Activated CD8-positive, alpha-beta memory T cell treated with anti-CD3 and anti-CD28 coated beads, Interleukin-2, amount 10 ng/mL, durations not matched to agents 7 days and 5 days (primary cell): ENCODE measurements at regions not wholly inside any gene's neighbourhood (a gene's known extent, or its start where the extent isn't known, plus 50 kb on each side); places are given as distances from the start of the nearest gene placed in this dataset.
"Not testable (repeated sequence)": the region's sequence is repeated elsewhere in the genome, so short reads cannot be mapped to it uniquely, and the experiment has no call there.

Source experiments
- ATAC-seq: fragments of 150-1000 bp; cut with Tn5 transposase; one replicate; pipeline ENCODE4 v1.10.0; 2021; ENCODE audit warnings: moderate library complexity
- CTCF ChIA-PET: fragments of 350-600 bp; sonication (Branson Sonifier 250); formaldehyde crosslinking; loops from one replicate; lab custom pipeline; 2021; ENCODE audit warnings: antibody characterized with exemption; lab: Charles Lee
- DNase-seq: peaks from one replicate; pipeline ENCODE4 v3.0.0-alpha.2; 2020
- H3K27ac Mint-ChIP-seq: one replicate; pipeline ENCODE4 v1.8.0; 2021; ENCODE audit warnings: mild to moderate bottlenecking, mixed read lengths
- H3K27me3 Mint-ChIP-seq: one replicate; pipeline ENCODE4 v1.8.0; 2021; ENCODE audit warnings: mixed read lengths
- H3K36me3 Mint-ChIP-seq: one replicate; pipeline ENCODE4 v1.8.0; 2021; ENCODE audit warnings: mild to moderate bottlenecking, mixed read lengths
- H3K4me1 Mint-ChIP-seq: one replicate; pipeline ENCODE4 v1.8.0; 2021; ENCODE audit warnings: mixed read lengths
- H3K4me3 Mint-ChIP-seq: one replicate; pipeline ENCODE4 v1.8.0; 2021; ENCODE audit warnings: mild to moderate bottlenecking, moderate library complexity, mixed read lengths
- H3K9me3 Mint-ChIP-seq: one replicate; pipeline ENCODE4 v1.8.0; 2022; ENCODE audit warnings: low read depth, mixed read lengths

DNA sequence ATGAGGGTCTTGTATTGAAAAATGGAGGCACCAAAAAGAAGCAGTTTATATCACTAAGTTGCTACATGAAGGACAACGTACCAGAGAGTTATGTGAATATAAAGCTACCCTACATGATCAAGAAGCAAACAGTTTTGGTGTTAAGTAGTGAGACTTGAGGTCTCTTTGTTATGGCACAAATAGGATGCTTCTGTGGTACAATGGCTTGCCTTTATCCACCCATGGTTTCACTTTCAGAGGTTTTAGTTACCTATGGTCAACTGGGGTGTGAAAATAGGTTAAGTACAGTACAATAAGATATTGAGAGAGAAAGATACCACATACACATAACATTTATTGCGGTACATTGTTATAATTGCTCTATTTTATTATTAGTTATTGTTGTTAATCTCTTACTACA is 229.2 kb upstream of the SLIT2 start:
- no peaks in the 10 kb centered on the region for H3K36me3 Mint-ChIP-seq
- H3K4me3 Mint-ChIP-seq = no peak overlapping the region
- H3K27ac Mint-ChIP-seq = no peak overlapping the region
- H3K4me1 Mint-ChIP-seq = no peaks in the 10 kb centered on the region
- no peaks in the 10 kb centered on the region for H3K27me3 Mint-ChIP-seq
- DNase-seq (no peak), ATAC-seq (no peak)
- H3K9me3 Mint-ChIP-seq = peaks cover 8% of the 10 kb centered on the region
- CTCF ChIA-PET = no interaction called here

DNA sequence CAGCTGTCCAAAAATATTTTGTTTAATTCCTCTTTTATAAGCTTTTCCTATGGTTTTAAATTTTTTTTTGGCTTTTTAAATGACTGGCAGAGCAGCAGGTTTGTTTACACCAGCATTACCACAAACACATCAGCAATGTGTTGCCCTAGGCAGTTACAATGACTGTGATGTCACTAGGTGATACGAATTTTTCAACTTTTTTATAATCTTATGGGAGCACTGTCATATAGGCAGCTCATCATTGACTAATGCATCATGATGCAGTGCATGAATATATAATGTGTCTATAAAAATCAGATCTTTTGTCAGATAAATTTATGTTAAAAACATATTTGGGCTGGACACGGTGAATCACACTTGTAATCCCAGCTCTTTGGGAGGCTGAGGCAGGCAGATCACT is 231.6 kb upstream of the SLIT2 start:
- CTCF ChIA-PET = no interaction called here
- DNase-seq = no peak
- H3K27ac Mint-ChIP-seq = no peak overlapping the region
- no peaks in the 10 kb centered on the region for H3K4me1 Mint-ChIP-seq
- ATAC-seq = no peak
- H3K9me3 Mint-ChIP-seq = peaks cover 11% of the 10 kb centered on the region
- H3K4me3 Mint-ChIP-seq = no peak overlapping the region
- no peaks in the 10 kb centered on the region for H3K27me3 Mint-ChIP-seq
- H3K36me3 Mint-ChIP-seq = no peaks in the 10 kb centered on the region

- ATAC-seq (no peak), DNase-seq (no peak)
- H3K36me3 Mint-ChIP-seq = no peaks in the 10 kb centered on the region
- no peaks in the 10 kb centered on the region for H3K27me3 Mint-ChIP-seq
- CTCF ChIA-PET = no interaction called here
- H3K4me1 Mint-ChIP-seq = no peaks in the 10 kb centered on the region
- H3K9me3 Mint-ChIP-seq = peaks cover 11% of the 10 kb centered on the region
- no peak overlapping the region for H3K4me3 Mint-ChIP-seq
- no peak overlapping the region for H3K27ac Mint-ChIP-seq
Observed at GRCh38 chr4:20019310-20020015, 232.2 kb upstream of the SLIT2 start.

DNA sequence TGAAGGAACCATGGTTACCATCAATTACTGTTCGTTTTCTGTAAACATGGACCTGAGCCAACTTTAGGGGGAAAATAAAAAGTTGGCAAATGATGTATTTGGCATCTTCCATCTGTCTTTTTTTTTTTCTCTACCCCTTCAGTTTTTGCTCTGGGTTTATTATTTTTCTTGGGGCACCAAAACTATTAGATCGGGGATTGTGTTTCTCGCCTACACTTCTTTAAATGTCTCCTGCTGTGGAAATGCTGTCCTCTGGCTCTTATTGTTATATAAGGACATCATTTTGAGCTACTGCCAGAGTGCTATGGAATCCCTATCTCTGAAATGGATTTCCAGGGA is 234.0 kb upstream of the SLIT2 start:
- no peak overlapping the region for H3K27ac Mint-ChIP-seq
- H3K4me1 Mint-ChIP-seq = no peaks in the 10 kb centered on the region
- H3K36me3 Mint-ChIP-seq = no peaks in the 10 kb centered on the region
- no peak for DNase-seq
- no peak for ATAC-seq
- CTCF ChIA-PET = no interaction called here
- H3K4me3 Mint-ChIP-seq = no peak overlapping the region
- H3K9me3 Mint-ChIP-seq = peaks cover 3% of the 10 kb centered on the region
- no peaks in the 10 kb centered on the region for H3K27me3 Mint-ChIP-seq

DNA sequence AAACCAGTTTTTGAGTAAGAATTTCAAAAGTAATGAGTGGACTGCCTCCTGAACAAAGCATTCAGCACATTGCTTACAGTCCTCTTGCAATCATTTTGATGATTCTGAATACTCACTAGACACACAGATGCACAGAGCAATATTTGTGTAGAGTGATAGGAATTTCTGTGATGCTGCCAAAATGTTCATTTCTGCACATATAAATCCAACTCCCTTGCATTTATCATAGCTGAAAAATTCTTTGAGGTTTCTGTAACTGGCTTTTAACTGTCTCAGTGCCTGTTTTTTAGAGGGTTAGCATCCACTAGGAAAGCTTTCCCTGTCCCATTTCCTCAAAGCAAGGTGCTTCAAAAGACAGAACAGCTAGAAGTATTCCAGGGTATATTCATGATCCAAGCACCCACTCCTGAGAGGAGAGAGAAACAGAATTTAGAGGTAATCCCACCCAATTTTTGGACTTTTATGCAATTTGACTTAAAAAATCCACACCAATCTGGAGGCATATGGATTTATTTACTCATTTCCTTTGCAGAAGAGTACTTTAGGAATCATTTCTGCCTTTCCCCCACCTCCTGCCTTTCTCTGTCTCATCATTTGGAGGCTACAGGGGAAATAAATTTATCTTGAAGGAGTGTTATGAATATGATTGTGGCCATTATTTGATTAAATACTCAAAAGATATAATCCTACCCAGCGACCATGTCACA is 234.5 kb upstream of the SLIT2 start:
- Mint-ChIP-seq H3K36me3 (no peaks in the 10 kb centered on the region), H3K27me3 (no peaks in the 10 kb centered on the region), H3K27ac (no peak overlapping the region), H3K4me1 (no peaks in the 10 kb centered on the region), H3K4me3 (no peak overlapping the region), H3K9me3 (peaks cover 3% of the 10 kb centered on the region)
- CTCF ChIA-PET = no interaction called here
- DNase-seq (no peak), ATAC-seq (no peak)

GRCh38 chr4:20015636-20016224 is 236.0 kb upstream of the SLIT2 start:
- H3K4me3 Mint-ChIP-seq = no peak overlapping the region
- CTCF ChIA-PET = no interaction called here

GRCh38 chr4:20003836-20004558 is 247.7 kb upstream of the SLIT2 start:
- ATAC-seq, H3K4me3 Mint-ChIP-seq, H3K27ac Mint-ChIP-seq, DNase-seq, H3K9me3 Mint-ChIP-seq, H3K36me3 Mint-ChIP-seq, H3K27me3 Mint-ChIP-seq, H3K4me1 Mint-ChIP-seq, CTCF ChIA-PET: not testable (repeated sequence)

More at GRCh38 chr4:20015636-20016224, 236.0 kb upstream of the SLIT2 start:
- Mint-ChIP-seq H3K27ac (no peak overlapping the region), H3K4me1 (no peaks in the 10 kb centered on the region), H3K9me3 (peaks cover 3% of the 10 kb centered on the region), H3K27me3 (no peaks in the 10 kb centered on the region), H3K36me3 (no peaks in the 10 kb centered on the region)
- ATAC-seq = no peak
- no peak for DNase-seq

DNA sequence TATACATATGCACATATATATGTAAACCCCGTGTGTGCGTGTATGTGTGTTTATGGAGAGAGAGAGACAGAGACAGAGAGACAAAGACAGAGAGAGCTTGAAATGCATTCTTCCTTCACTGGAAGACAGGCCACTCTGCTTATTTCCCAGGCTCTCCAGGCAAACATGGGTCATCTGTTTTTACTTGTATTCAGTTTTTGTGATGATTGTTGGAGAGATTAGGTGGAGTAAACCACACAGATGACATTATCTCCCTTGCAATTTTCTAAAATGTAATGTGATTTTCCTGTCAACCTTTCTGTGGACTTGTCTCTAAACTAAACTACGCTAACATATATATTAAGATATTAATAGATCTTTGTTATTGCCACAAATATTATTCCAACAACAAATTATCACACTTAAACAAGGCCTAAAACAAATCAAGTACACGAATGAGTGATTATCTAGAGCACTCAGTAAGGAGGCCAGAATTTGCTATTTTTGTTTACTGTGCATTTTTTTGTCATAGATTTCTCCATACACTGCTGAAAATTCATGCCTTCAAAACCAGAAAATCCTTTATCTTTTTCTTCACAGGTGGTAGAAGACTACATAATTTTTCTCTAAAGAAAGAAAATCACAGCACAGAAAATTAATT is 251.8 kb upstream of the SLIT2 start:
- ATAC-seq (no peak), DNase-seq (no peak)
- Mint-ChIP-seq H3K9me3 (no peaks in the 10 kb centered on the region), H3K4me3 (no peak overlapping the region), H3K27me3 (no peaks in the 10 kb centered on the region), H3K27ac (no peak overlapping the region), H3K36me3 (no peaks in the 10 kb centered on the region), H3K4me1 (no peaks in the 10 kb centered on the region)
- CTCF ChIA-PET = no interaction called here

- Mint-ChIP-seq H3K4me1 (no peaks in the 10 kb centered on the region), H3K27me3 (no peaks in the 10 kb centered on the region), H3K27ac (no peak overlapping the region), H3K9me3 (no peaks in the 10 kb centered on the region), H3K36me3 (no peaks in the 10 kb centered on the region), H3K4me3 (no peak overlapping the region)
- CTCF ChIA-PET = no interaction called here
- ATAC-seq = no peak
- no peak for DNase-seq
Observed at GRCh38 chr4:19999276-19999675, 252.4 kb upstream of the SLIT2 start.

DNA sequence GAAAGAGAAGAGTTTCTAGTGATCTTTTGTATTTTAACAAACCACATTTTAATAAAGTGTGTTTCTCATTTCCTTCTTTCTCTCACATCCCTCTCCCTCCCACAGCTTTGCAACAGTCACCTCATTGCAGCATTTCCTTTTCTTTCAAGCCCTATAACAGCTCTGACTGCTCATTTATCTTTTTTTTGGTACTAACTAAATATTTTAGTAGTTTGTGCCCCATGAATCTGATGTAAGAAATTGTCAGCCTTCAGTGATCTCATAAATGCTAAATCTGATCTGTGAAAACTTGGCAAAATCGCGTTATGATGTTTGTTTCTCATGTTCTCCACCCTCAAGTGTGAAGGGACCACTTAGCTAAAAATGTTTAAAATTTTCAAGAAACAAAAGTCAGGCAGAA is 258.5 kb upstream of the SLIT2 start:
- Mint-ChIP-seq H3K27me3 (no peaks in the 10 kb centered on the region), H3K36me3 (no peaks in the 10 kb centered on the region), H3K4me1 (no peaks in the 10 kb centered on the region), H3K9me3 (no peaks in the 10 kb centered on the region), H3K27ac (no peak overlapping the region), H3K4me3 (no peak overlapping the region)
- CTCF ChIA-PET = no interaction called here
- ATAC-seq = no peak
- DNase-seq = no peak

DNA sequence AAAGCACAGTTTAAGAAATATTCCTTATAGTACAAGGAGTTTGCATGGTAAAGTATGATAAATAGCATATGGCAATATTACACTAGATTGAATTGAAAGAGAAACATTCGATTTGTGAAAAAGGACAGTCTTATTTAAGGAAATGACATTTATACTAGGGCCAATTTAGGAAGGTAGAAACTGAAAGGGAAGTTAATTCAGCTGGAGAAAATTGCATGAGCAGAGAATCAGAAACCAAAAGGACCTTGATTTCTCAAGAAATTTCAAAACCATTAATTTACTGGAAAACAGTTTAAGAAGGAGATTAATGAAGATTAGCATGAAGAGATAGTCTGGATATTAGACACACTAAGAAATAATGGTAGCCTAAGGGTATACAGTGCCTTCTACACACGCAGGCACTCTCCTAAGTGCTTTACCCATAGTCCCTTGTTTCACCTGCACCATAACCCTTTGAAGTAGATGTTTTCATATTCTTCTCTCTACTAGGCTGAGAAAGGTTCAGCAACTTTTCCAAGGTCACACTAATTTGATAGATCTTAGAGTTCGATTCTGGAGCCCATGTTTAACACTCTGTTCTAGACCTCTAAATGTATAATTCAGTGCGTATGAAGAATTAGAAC is 259.1 kb upstream of the SLIT2 start:
- ATAC-seq (no peak), DNase-seq (no peak)
- H3K36me3 Mint-ChIP-seq = no peaks in the 10 kb centered on the region
- CTCF ChIA-PET = no interaction called here
- no peaks in the 10 kb centered on the region for H3K4me1 Mint-ChIP-seq
- no peaks in the 10 kb centered on the region for H3K9me3 Mint-ChIP-seq
- H3K27me3 Mint-ChIP-seq = no peaks in the 10 kb centered on the region
- H3K27ac Mint-ChIP-seq = no peak overlapping the region
- H3K4me3 Mint-ChIP-seq = no peak overlapping the region

DNA sequence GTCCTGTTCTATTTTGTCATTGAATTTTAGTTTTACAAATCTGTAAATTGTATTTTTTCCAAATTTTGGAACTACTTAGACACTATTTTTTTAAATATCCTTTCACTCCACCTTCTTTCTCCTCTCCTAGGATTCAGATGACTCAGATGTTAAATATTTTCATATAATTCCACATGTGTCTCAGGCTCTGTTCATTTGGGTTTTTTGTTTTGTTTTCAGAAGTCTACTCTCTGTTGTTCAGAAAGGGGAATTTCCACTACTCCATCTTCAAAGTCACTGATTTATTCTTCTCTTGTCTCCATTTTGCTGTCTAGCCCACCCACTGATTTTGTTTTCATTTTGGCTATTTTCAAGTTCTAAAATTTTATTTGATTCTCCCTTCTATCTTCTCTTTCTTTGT is 264.0 kb upstream of the SLIT2 start:
- no peak for DNase-seq
- CTCF ChIA-PET = no interaction called here
- no peak for ATAC-seq
- Mint-ChIP-seq H3K4me3 (no peak overlapping the region), H3K27me3 (no peaks in the 10 kb centered on the region), H3K36me3 (no peaks in the 10 kb centered on the region), H3K4me1 (no peaks in the 10 kb centered on the region), H3K9me3 (no peaks in the 10 kb centered on the region), H3K27ac (no peak overlapping the region)

DNA sequence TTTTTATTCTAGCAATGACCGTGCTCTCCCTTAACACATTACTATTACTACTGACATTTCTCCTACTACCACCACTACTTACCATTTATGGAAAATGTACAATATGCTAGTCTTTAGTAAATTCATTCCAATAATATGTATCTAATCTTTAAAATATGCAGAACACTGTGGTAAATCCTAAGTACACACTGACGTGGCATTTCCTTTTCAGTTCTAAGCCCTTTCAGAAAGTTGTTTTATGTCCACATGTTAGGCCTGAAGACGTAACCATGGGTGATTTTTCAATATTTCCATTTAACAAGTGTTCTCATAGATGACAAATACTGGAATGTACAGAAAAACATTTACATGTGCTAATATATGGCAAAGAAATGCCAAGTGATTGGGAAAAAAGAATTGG is 268.6 kb upstream of the SLIT2 start:
- Mint-ChIP-seq H3K27ac (no peak overlapping the region), H3K36me3 (no peaks in the 10 kb centered on the region), H3K27me3 (no peaks in the 10 kb centered on the region), H3K9me3 (no peaks in the 10 kb centered on the region), H3K4me3 (no peak overlapping the region), H3K4me1 (no peaks in the 10 kb centered on the region)
- CTCF ChIA-PET = no interaction called here
- ATAC-seq (no peak), DNase-seq (no peak)
